ENCODE measurements at regions not wholly inside any gene's neighbourhood (a gene's known extent, or its start where the extent isn't known, plus 50 kb on each side); places are given as distances from the start of the nearest gene placed in this dataset.

- H3K79me2 ChIP-seq (ENCODE audit: insufficient read depth, low read length) = no peaks in the 10 kb centered on the region
- ATAC-seq (no peak), DNase-seq (ENCODE audit: low read depth, low spot score) (no peak)
- no peaks in the 10 kb centered on the region for H4K20me1 ChIP-seq (ENCODE audit: insufficient read depth)
- H3K27ac ChIP-seq (ENCODE audit: low read depth, low read length) = no peak overlapping the region
- no peak overlapping the region for H3K4me2 ChIP-seq (ENCODE audit: low read length)
- intact Hi-C loops (cut with micrococcal nuclease) = no loop called here
- RAD21 ChIA-PET (ENCODE audit: low non-redundant PET in 1 of 2, low total read pairs in 2 of 2, uncharacterized antibody in 2 of 2, unreplicated experiment in 2 of 2) = interaction anchor here in 1 of 2 experiments (0.7 kb wide), 1 partner anchor 45 kb away, joined by 7 read pairs; no protein-coding TSS in a partner anchor
- no peaks in the 10 kb centered on the region for H3K9me2 ChIP-seq (ENCODE audit: insufficient read depth)
- H3K36me3 ChIP-seq (ENCODE audit: control insufficient read depth in 1 of 2, insufficient read depth in 2 of 2, low read length in 2 of 2) = no peaks in the 10 kb centered on the region
- CTCF ChIA-PET = no interaction called here
- H2AFZ ChIP-seq (ENCODE audit: low read depth, low read length, poor library complexity, severe bottlenecking) = no peak overlapping the region
- no peak overlapping the region for H3K9ac ChIP-seq (ENCODE audit: low read length)
- no peak overlapping the region for H3K4me3 ChIP-seq (replicated peaks in 1 of 2; ENCODE audit: low read depth in 1 of 2, low read length in 2 of 2)
- H3K27me3 ChIP-seq (ENCODE audit: insufficient read depth, low read length) = 0 out of 2 replicates have a peak, but pooled peaks cover 5% of the 10 kb centered on the region
- POLR2A ChIA-PET = no interaction called here
- TF ChIP-seq POLR2AphosphoS5 (IDR thresholded peaks at IDR 0.05; ENCODE audit: low read depth, low read length) (no peak), SIN3A (IDR thresholded peaks at IDR 0.05; ENCODE audit: low read depth) (no peak), ZFX (IDR thresholded peaks at IDR 0.05) (no peak), YY1 (IDR thresholded peaks at IDR 0.05; ENCODE audit: extremely low read depth, insufficient replicate concordance, low read depth, low read length) (no peak), ATF3 (IDR thresholded peaks at IDR 0.05) (no peak), JUND (IDR thresholded peaks at IDR 0.05) (no peak), EGR1 (IDR thresholded peaks at IDR 0.05; ENCODE audit: low read depth) (no peak), ZNF274 (IDR thresholded peaks at IDR 0.05; ENCODE audit: low read depth, low read length) (no peak), RAD21 (IDR thresholded peaks at IDR 0.05; ENCODE audit: low read depth) (no peak), TCF7L2 (IDR thresholded peaks at IDR 0.05; ENCODE audit: borderline replicate concordance, extremely low read depth, insufficient read depth, insufficient read length) (no peak), EZH2 (IDR thresholded peaks at IDR 0.05) (no peak), SRF (IDR thresholded peaks at IDR 0.05; ENCODE audit: low read depth) (no peak), FOSL1 (IDR thresholded peaks at IDR 0.05; ENCODE audit: low read depth) (no peak), EZH2phosphoT487 (IDR thresholded peaks at IDR 0.05; ENCODE audit: borderline replicate concordance) (no peak), SP1 (IDR thresholded peaks at IDR 0.05; ENCODE audit: low read depth) (no peak), CTCF (IDR thresholded peaks at IDR 0.05 in 2 of 3, conservative IDR thresholded peaks at IDR 0.05 in 1 of 3; ENCODE audit: borderline replicate concordance in 1 of 3, insufficient read depth in 1 of 3, low read depth in 2 of 3, low read length in 2 of 3) (no peak), POLR2A (IDR thresholded peaks at IDR 0.05; ENCODE audit: borderline replicate concordance, extremely low read depth, insufficient read depth, insufficient read length) (no peak)
- TF ChIP-seq, protein P1, sequence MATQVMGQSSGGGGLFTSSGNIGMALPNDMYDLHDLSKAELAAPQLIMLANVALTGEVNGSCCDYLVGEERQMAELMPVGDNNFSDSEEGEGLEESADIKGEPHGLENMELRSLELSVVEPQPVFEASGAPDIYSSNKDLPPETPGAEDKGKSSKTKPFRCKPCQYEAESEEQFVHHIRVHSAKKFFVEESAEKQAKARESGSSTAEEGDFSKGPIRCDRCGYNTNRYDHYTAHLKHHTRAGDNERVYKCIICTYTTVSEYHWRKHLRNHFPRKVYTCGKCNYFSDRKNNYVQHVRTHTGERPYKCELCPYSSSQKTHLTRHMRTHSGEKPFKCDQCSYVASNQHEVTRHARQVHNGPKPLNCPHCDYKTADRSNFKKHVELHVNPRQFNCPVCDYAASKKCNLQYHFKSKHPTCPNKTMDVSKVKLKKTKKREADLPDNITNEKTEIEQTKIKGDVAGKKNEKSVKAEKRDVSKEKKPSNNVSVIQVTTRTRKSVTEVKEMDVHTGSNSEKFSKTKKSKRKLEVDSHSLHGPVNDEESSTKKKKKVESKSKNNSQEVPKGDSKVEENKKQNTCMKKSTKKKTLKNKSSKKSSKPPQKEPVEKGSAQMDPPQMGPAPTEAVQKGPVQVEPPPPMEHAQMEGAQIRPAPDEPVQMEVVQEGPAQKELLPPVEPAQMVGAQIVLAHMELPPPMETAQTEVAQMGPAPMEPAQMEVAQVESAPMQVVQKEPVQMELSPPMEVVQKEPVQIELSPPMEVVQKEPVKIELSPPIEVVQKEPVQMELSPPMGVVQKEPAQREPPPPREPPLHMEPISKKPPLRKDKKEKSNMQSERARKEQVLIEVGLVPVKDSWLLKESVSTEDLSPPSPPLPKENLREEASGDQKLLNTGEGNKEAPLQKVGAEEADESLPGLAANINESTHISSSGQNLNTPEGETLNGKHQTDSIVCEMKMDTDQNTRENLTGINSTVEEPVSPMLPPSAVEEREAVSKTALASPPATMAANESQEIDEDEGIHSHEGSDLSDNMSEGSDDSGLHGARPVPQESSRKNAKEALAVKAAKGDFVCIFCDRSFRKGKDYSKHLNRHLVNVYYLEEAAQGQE (IDR thresholded peaks at IDR 0.05; ENCODE audit: low read depth) = no peak
- TF ChIP-seq, protein P2, sequence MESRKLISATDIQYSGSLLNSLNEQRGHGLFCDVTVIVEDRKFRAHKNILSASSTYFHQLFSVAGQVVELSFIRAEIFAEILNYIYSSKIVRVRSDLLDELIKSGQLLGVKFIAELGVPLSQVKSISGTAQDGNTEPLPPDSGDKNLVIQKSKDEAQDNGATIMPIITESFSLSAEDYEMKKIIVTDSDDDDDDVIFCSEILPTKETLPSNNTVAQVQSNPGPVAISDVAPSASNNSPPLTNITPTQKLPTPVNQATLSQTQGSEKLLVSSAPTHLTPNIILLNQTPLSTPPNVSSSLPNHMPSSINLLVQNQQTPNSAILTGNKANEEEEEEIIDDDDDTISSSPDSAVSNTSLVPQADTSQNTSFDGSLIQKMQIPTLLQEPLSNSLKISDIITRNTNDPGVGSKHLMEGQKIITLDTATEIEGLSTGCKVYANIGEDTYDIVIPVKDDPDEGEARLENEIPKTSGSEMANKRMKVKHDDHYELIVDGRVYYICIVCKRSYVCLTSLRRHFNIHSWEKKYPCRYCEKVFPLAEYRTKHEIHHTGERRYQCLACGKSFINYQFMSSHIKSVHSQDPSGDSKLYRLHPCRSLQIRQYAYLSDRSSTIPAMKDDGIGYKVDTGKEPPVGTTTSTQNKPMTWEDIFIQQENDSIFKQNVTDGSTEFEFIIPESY (IDR thresholded peaks at IDR 0.05; ENCODE audit: extremely low read depth, insufficient replicate concordance, low read length) = no peak
- TF ChIP-seq, protein P3, sequence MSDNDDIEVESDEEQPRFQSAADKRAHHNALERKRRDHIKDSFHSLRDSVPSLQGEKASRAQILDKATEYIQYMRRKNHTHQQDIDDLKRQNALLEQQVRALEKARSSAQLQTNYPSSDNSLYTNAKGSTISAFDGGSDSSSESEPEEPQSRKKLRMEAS (IDR thresholded peaks at IDR 0.05) = no peak
- BruUV-seq (replicated peaks) = no TSS peak
- H3K9me3 ChIP-seq (ENCODE audit: control insufficient read depth in 1 of 2, insufficient read depth in 1 of 2, low read depth in 1 of 2, low read length in 2 of 2) = no peaks in the 10 kb centered on the region
- H3K4me1 ChIP-seq (ENCODE audit: control insufficient read depth in 1 of 2, insufficient read depth in 2 of 2, low read length in 2 of 2) = peaks cover 5 to 19% of the 10 kb centered on the region in 2 experiments; a peak in 3 of 4 replicates
Observed at GRCh38 chr6:1052262-1052661, 259.6 kb upstream of the FOXQ1 start.
